GM23338 (cell line): ENCODE measurements at regions not wholly inside any gene's neighbourhood (a gene's known extent, or its start where the extent isn't known, plus 50 kb on each side); places are given as distances from the start of the nearest gene placed in this dataset.

Experiments used
- CREB1 ChIP-seq: fragments of 250-450 bp; sonication (Bioruptor Pico); IDR thresholded peaks from 2 replicates; pipeline ENCODE4 v1.5.0; 2020; ENCODE audit warnings: low read depth, mild to moderate bottlenecking, moderate library complexity
- CTCF ChIP-seq, 2 experiments: fragments of 200-600 bp in 1 of 2; sonication (generic) in 1 of 2; conservative IDR thresholded peaks; 2 replicates each; pipeline versions ENCODE4 v1.5.1 to v1.6.1; 2016 to 2017; ENCODE audit warnings: antibody characterized with exemption in 2 of 2, low read depth in 2 of 2, mild to moderate bottlenecking in 2 of 2, moderate library complexity in 1 of 2
- ETS1 ChIP-seq: IDR thresholded peaks from 2 replicates; pipeline ENCODE4 v1.6.1; 2016; ENCODE audit warnings: antibody characterized with exemption
- EZH2 ChIP-seq: fragments of 200-600 bp; sonication (generic); IDR thresholded peaks from one replicate; pipeline ENCODE4 v1.8.0; 2017; ENCODE audit warnings: antibody characterized with exemption, mild to moderate bottlenecking, low read depth; ENCODE audit not compliant: unreplicated experiment
- EZH2phosphoT487 ChIP-seq: fragments of 200-600 bp; sonication (generic); IDR thresholded peaks from one replicate; pipeline ENCODE4 v1.8.1; 2018; ENCODE audit warnings: antibody characterized with exemption; ENCODE audit not compliant: unreplicated experiment
- POLR2AphosphoS5 ChIP-seq: IDR thresholded peaks from 2 replicates; pipeline ENCODE4 v1.6.1; 2016; ENCODE audit warnings: antibody characterized with exemption, low read depth
- ZNF114 ChIP-seq: fragments of 250-450 bp; sonication (Bioruptor Pico); IDR thresholded peaks from 2 replicates; pipeline ENCODE4 v1.5.0; 2020; ENCODE audit warnings: mild to moderate bottlenecking, moderate library complexity

GRCh38 chr16:51061328-51061727 is 89.7 kb downstream of the SALL1 start:
- TF ChIP-seq EZH2, result no peak
- TF ChIP-seq CREB1 (CRISPR knock-in tag), result no peak
- TF ChIP-seq CTCF (conservative IDR thresholded peaks at IDR 0.05; ENCODE audit: low read depth in 2 of 2), result no peak
- TF ChIP-seq POLR2AphosphoS5, result no peak
- TF ChIP-seq EZH2phosphoT487, result no peak
- no peak for TF ChIP-seq ETS1
- TF ChIP-seq ZNF114 (CRISPR knock-in tag), result no peak
